Right cardiac atrium (tissue), 5 donors: ENCODE measurements at regions not wholly inside any gene's neighbourhood (a gene's known extent, or its start where the extent isn't known, plus 50 kb on each side); places are given as distances from the start of the nearest gene placed in this dataset.

ENCODE experiments used
- ATAC-seq, 2 donors: fragments of 200-7000 bp; cut with Tn5 transposase; one replicate each; pipeline versions ENCODE4 v1.8.0 to v1.9.1; 2020; ENCODE audit warnings: moderate library complexity in 2 of 2, mild to moderate bottlenecking in 1 of 2
- DNase-seq, 3 donors: peaks; one replicate each; pipeline ENCODE4 v3.0.0-alpha.2; 2020
- H3K27ac ChIP-seq: one replicate; pipeline ENCODE4 v1.5.1; 2013; ENCODE audit warnings: mild to moderate bottlenecking, low read length, control low read depth, moderate library complexity
- H3K27me3 ChIP-seq: one replicate; pipeline ENCODE4 v1.6.1; 2013; ENCODE audit not compliant: control insufficient read depth, insufficient read depth
- H3K4me1 ChIP-seq: one replicate; pipeline ENCODE4 v1.6.1; 2013; ENCODE audit warnings: low read length; ENCODE audit not compliant: control insufficient read depth, insufficient read depth
- H3K4me3 ChIP-seq: one replicate; pipeline ENCODE4 v1.5.1; 2013; ENCODE audit warnings: low read length, control low read depth
- H3K9me3 ChIP-seq: one replicate; pipeline ENCODE4 v1.6.1; 2013; ENCODE audit warnings: low read length; ENCODE audit not compliant: control insufficient read depth
- WGBS: extraction: QIAGEN DNeasy Blood & Tissue Kit; methylation state at CpG from one replicate; pipeline ENCODE4 v1.1.7; 2013; 5-methylcytosine and 5-hydroxymethylcytosine counted together
- intact Hi-C, 4 donors: fragments of 100-400 bp; cut with DNase I; formaldehyde crosslinking; loops; one replicate each; pipeline versions ENCODE4 v1.11.0 to v1.14.0; 2022 to 2023
- donor health status: healthy with polysubstance abuse.
- donor health status: DM: no; HTN: yes; CAD: no.
- donor health status: DM: no; HTN: no; CAD: no.
- donor health status: DM: no; HTN: yes; CAD: no; lungs with severe emphysema.
- donor health status: DM: yes; HTN: yes; CAD: no.

DNA sequence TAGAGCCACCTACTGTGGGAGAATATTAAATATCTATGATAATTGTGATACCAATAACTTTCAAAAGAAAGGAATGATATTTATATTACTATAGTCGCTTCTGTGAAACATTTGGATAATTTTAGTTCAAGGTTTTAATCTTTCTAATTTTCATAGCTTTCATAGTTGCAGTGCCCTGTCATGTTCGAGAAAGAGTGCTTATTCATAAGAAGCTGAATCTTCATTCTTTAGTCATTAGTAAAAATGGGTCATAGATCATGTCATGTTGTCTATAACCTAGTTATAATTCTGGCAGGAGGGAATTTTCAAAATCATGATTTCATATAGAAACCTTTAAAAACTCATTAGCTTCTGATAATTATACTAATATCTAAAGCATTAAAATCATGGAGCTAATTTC, 685.6 kb downstream of the CETN3 start:
- ATAC-seq (no peak), DNase-seq (no peak)
- H3K4me1 ChIP-seq = no peaks in the 10 kb centered on the region
- intact Hi-C loops = no loop called here
- no peaks in the 10 kb centered on the region for H3K27me3 ChIP-seq
- no peaks in the 10 kb centered on the region for H3K9me3 ChIP-seq
- no peak overlapping the region for H3K27ac ChIP-seq
- H3K4me3 ChIP-seq = no peak overlapping the region
- 81% methylated on average over 2 of the region's 2 CpGs for WGBS

DNA sequence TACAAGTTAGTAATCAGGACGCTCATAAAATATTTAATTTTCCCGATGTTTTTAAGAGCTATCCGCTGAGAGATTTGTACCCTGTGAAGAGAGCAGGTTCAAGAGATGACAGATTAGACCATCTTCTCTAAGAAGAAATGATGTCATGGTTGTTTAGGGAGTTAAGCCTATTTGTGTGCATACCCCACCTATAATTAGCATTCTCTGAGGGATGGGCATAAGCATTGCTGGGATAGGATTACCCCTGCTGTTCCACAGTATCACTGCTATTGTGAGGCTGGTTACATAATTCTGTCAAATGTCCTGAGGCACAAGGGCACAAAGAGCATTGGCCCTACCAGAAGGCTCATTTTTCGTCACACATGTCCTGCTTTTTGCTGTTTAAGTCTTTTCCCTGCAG, 687.0 kb downstream of the CETN3 start:
- Histone ChIP-seq H3K9me3 (no peaks in the 10 kb centered on the region), H3K4me3 (no peak overlapping the region), H3K27ac (no peak overlapping the region), H3K4me1 (no peaks in the 10 kb centered on the region), H3K27me3 (no peaks in the 10 kb centered on the region)
- WGBS = 91% methylated on average over 4 of the region's 4 CpGs
- intact Hi-C loops = no loop called here
- DNase-seq = no peak
- ATAC-seq = no peak

DNA sequence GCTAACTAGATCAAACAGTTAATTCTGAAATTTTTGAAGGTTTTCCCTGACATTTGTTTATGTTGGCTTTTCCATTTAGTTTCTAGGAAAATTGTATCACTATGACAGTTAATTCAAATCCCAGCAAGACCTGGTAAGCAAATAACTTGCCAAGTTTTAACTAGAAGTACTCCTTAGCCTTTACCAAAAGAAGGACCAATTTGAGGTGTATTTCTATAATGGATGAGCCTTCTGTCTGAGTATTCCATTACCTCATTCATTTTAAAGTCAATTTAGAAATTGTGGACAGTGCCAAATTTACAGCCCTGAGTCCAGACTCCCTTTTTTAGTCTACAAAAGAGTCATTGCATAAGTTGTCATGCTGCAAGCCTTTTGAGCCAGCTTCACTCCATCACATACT, 687.6 kb downstream of the CETN3 start:
- no peak for ATAC-seq
- DNase-seq = no peak
- no peak overlapping the region for H3K4me3 ChIP-seq
- intact Hi-C loops = no loop called here
- no peaks in the 10 kb centered on the region for H3K9me3 ChIP-seq
- H3K27ac ChIP-seq = no peak overlapping the region
- H3K4me1 ChIP-seq = no peaks in the 10 kb centered on the region
- no peaks in the 10 kb centered on the region for H3K27me3 ChIP-seq

DNA sequence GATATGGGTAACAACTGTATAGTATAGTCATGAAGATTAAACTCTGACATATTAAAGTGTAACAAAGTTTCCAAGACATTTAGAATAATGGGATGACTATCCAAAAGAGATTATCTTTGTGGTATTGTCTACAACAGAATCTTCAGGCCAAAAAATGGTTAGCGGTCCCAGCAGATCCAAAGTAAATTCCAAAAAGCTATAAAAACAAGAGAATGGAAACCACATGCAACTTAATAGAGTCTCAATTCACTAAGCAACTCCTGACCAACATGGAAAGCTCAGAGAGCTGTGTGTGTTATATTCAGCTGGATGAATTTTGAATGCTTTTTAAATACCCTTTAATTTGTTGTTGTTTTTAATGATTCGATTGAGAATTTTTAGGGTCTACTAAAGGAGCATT, 688.2 kb downstream of the CETN3 start:
- Histone ChIP-seq H3K9me3 (no peaks in the 10 kb centered on the region), H3K27me3 (no peaks in the 10 kb centered on the region), H3K27ac (no peak overlapping the region), H3K4me1 (no peaks in the 10 kb centered on the region), H3K4me3 (no peak overlapping the region)
- no peak for DNase-seq
- intact Hi-C loops = no loop called here
- ATAC-seq = no peak
- WGBS = 82% methylated on average over 2 of the region's 2 CpGs

DNA sequence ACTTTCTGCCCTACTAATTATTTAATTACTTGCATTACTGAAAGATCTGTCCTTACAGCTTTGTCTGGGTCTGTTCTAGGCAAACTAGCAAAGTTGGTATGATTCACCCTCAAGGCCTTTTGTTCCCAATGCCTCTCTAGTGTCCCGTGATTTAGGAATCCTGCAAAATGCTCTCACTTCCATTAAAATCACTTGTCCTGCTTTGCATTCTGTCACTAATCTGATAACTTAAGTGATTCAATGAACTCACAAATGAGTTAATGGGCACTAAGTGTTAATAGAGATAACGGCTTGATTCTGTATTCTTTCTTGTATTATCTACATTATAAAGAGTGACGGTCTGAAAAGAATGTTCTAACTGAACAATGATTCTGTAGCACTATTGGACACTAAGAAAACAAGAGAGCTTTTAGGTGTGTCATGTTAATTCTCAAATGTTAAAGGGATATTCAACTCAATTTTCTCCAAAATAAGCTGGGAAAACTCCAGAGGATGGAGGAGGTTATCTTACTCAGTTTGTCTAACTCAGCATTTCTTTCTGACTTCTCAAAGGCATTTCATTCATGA, 697.3 kb downstream of the CETN3 start:
- 73% methylated on average over 3 of the region's 3 CpGs for WGBS
- no peaks in the 10 kb centered on the region for H3K4me1 ChIP-seq
- ATAC-seq (no peak), DNase-seq (no peak)
- intact Hi-C loops = no loop called here
- H3K27ac ChIP-seq = no peak overlapping the region
- H3K9me3 ChIP-seq = no peaks in the 10 kb centered on the region
- no peak overlapping the region for H3K4me3 ChIP-seq
- H3K27me3 ChIP-seq = no peaks in the 10 kb centered on the region

DNA sequence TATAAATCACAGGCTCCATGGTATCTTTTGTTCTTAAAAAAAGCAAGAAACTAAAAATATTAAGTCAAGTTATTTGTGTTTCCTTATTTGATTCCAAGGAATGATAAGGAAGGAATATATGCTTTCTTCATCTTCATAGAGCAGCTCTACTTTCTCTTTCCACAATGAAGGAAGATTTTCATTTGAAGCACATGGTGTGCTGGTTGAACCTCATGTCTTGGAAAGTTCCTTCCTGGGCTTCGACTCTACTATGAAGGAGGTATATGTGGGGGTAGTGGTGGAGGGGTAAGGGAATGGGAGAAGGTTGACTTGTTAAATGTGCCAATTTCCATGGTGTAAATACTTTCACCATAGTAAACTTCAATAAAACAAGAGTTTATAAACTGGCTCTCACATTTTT, 698.0 kb downstream of the CETN3 start:
- intact Hi-C loops = no loop called here
- ATAC-seq (no peak), DNase-seq (no peak)
- H3K27ac ChIP-seq = no peak overlapping the region
- 95% methylated on average over 1 of the region's 1 CpG for WGBS
- H3K27me3 ChIP-seq = no peaks in the 10 kb centered on the region
- H3K9me3 ChIP-seq = no peaks in the 10 kb centered on the region
- H3K4me1 ChIP-seq = no peaks in the 10 kb centered on the region
- H3K4me3 ChIP-seq = no peak overlapping the region

DNA sequence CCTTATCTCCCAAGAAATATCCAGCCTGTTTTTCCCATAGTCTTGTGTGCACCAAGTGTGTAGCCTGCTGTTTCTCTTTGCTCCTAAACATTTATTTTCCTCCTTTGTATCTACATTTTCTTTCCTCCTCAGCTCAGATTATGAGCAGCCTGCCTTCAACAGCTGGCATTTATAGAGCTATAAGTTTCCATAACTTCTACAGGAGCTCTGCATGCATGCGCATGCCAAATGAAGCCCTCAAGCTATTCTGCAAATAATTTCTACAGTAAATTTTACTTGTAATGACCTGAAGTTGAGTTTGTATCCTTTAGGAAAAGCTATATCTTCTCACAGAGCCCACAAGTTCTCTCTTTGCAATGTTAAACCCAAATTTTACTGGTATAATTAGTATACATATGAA, 699.5 kb downstream of the CETN3 start:
- 79% methylated on average over 1 of the region's 1 CpG for WGBS
- Histone ChIP-seq H3K27ac (no peak overlapping the region), H3K9me3 (no peaks in the 10 kb centered on the region), H3K4me3 (no peak overlapping the region), H3K27me3 (no peaks in the 10 kb centered on the region), H3K4me1 (no peaks in the 10 kb centered on the region)
- ATAC-seq (no peak), DNase-seq (no peak)
- intact Hi-C loops = no loop called here

DNA sequence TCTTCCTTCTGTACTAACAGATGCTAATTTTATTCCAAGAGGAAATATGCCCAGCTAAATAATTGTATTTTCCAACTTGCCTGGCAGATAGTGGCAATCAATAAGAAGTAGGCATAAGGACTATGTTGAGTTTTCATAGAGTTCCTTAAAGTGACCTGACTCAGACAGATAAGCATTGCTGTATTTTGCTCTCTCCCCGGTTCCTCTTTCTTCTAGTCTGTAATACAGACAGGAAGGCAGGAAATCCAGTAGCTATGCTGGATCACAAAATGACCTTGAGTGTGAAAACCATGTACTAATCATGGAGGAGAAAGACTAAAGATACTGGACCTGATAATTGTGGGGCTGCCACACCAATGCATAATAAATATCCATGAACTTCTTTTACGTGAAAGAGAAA, 701.7 kb downstream of the CETN3 start:
- WGBS = 37% methylated on average over 2 of the region's 2 CpGs
- Histone ChIP-seq H3K9me3 (no peaks in the 10 kb centered on the region), H3K4me3 (no peak overlapping the region), H3K27me3 (no peaks in the 10 kb centered on the region), H3K4me1 (no peaks in the 10 kb centered on the region), H3K27ac (no peak overlapping the region)
- DNase-seq (no peak), ATAC-seq (no peak)
- intact Hi-C loops = no loop called here

DNA sequence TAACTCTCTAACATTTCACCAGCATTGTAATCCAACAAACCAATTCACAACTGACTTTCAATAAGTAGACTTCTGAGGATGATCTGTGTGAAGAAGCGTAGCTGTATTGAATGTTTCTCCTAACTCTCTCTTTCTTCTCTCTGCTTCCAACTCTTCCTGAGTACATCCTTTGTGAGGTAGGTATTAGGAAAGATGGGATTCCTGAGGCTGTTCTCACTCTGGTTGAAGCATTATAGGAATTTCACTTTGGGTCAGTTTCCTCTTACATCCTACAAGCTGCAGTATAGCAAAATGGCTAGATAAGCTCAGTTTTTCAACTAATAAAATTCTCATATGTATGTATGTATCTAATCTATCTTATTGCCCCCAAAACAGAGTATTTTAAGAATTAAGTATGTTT, 702.8 kb downstream of the CETN3 start:
- no peak for ATAC-seq
- intact Hi-C loops = no loop called here
- Histone ChIP-seq H3K9me3 (no peaks in the 10 kb centered on the region), H3K27me3 (no peaks in the 10 kb centered on the region), H3K4me3 (no peak overlapping the region), H3K4me1 (no peaks in the 10 kb centered on the region), H3K27ac (no peak overlapping the region)
- 97% methylated on average over 1 of the region's 1 CpG for WGBS
- no peak for DNase-seq

DNA sequence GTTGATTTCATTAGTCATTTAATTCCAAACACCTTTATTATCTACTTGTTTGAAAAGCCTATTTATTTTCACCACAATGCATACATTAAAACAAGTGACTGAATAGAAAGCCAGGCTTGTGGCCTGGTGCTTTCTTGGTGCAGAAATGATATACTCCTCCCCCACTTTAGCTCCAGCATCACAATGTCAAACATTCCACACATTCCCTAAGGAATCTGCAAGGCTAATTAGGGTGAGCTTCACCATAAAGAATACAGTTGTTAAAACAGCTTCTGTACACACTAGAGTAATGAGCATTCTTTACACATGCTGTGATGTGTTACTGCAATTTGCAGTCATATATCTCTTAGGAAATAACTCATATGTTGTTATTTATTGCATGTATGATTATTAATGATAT, 705.7 kb downstream of the CETN3 start:
- Histone ChIP-seq H3K27me3 (no peaks in the 10 kb centered on the region), H3K9me3 (no peaks in the 10 kb centered on the region), H3K4me1 (no peaks in the 10 kb centered on the region), H3K27ac (no peak overlapping the region), H3K4me3 (no peak overlapping the region)
- no peak for DNase-seq
- no peak for ATAC-seq
- intact Hi-C loops = no loop called here

DNA sequence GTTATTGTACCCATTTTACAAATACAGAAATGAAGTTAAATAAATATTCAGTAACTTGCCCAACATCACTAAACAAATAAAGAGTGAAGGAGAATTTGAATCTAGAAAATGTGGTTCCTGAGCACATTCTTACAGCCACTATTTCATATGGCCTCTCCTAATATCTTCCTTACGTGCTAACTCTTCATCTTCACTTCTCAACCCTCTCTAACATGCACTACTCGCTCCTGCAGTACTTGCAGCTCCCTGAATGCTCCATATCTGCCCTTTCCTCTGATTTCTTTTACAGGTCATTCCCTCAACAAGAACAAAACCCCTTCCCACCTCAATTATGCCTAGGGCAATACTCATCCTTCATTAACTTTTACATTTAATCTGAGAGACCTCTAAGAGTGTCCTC, 711.5 kb downstream of the CETN3 start:
- Histone ChIP-seq H3K9me3 (no peaks in the 10 kb centered on the region), H3K4me3 (no peak overlapping the region), H3K27ac (no peak overlapping the region), H3K27me3 (no peaks in the 10 kb centered on the region), H3K4me1 (no peaks in the 10 kb centered on the region)
- WGBS = 98% methylated on average over 2 of the region's 2 CpGs
- ATAC-seq = no peak
- no peak for DNase-seq
- intact Hi-C loops = no loop called here

DNA sequence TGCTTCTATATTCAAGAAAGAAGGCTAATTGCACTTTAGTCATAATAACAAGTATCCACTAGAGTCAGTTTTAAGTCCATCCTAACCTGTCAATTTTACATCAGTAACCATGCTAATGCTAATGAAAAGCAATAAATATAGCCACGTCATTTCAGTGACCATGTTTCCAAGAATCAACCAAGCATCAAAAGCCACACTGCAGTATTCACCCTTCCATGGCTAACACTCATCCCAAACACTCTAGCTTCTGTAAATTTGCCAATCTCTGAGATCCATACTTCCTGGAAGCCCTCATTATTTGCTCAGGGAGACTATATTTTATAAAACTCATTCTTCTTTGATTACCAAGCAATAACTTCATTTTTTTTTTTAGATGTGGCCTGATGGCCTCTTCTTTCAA, 712.0 kb downstream of the CETN3 start:
- no peak overlapping the region for H3K4me3 ChIP-seq
- DNase-seq (no peak), ATAC-seq (no peak)
- H3K4me1 ChIP-seq = no peaks in the 10 kb centered on the region
- H3K9me3 ChIP-seq = no peaks in the 10 kb centered on the region
- H3K27ac ChIP-seq = no peak overlapping the region
- 82% methylated on average over 1 of the region's 1 CpG for WGBS
- intact Hi-C loops = no loop called here
- H3K27me3 ChIP-seq = no peaks in the 10 kb centered on the region
